GM12865 (cell line): ENCODE measurements at regions not wholly inside any gene's neighbourhood (a gene's known extent, or its start where the extent isn't known, plus 50 kb on each side); places are given as distances from the start of the nearest gene placed in this dataset.

Experiments used
- DNase-seq: peaks from one replicate; pipeline ENCODE4 v3.0.0; 2010; ENCODE audit warnings: low read depth
- H3K4me3 ChIP-seq: 2 replicates; pipeline ENCODE4 v1.5.1; 2011; ENCODE audit warnings: mild to moderate bottlenecking, low read depth, low read length, control low read depth
- TF ChIP-seq, protein P1 (sequence below): IDR thresholded peaks from 2 replicates; pipeline ENCODE4 v1.5.1; 2011; ENCODE audit warnings: low read length, control low read depth, low read depth, inconsistent platforms; ENCODE audit not compliant: insufficient read depth; ENCODE audit errors: missing control alignments

DNA sequence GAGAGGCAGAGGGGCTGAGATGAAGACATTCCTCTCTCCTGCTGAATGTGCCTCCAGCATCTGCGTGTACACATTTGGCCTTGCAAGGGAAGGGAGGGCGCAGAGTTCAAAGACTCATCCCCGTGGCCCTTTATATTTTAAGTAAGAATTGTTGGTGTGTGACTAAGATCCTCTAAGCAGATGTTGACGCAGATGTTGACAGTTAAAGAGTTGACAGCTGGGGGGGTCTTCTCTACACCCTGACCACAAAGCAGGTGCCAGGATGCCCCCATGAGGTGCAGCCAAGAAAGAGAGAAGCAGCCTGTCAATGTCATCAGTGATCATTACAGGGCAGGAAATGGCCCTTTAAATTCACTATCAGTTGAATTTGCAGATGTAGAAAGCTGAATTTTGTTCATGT is 262.9 kb downstream of the IRX1 start:
- no peak for DNase-seq
- TF ChIP-seq, protein P1, sequence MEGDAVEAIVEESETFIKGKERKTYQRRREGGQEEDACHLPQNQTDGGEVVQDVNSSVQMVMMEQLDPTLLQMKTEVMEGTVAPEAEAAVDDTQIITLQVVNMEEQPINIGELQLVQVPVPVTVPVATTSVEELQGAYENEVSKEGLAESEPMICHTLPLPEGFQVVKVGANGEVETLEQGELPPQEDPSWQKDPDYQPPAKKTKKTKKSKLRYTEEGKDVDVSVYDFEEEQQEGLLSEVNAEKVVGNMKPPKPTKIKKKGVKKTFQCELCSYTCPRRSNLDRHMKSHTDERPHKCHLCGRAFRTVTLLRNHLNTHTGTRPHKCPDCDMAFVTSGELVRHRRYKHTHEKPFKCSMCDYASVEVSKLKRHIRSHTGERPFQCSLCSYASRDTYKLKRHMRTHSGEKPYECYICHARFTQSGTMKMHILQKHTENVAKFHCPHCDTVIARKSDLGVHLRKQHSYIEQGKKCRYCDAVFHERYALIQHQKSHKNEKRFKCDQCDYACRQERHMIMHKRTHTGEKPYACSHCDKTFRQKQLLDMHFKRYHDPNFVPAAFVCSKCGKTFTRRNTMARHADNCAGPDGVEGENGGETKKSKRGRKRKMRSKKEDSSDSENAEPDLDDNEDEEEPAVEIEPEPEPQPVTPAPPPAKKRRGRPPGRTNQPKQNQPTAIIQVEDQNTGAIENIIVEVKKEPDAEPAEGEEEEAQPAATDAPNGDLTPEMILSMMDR: no peak
- no peak overlapping the region for H3K4me3 ChIP-seq

DNA sequence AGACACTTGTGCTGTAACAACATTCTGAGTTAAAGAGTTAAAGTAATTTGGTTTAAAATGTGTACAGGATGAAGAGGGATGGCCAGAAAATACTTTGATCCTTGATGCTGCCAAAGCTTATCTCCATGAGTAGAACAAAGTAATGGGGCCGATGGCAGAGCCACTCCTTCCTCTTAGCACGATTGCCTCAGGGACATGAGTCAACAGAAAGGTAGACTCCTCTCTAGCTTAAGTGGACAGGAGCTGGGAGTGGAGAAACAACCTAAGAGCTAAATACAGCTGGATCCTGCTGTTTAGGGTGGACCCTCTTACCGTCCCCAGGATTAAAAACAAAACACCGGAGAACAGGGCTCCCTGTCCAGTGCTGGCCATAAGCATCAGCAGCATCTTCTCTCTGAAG is 267.3 kb downstream of the IRX1 start:
- TF ChIP-seq, protein P1: no peak
- no peak overlapping the region for H3K4me3 ChIP-seq
- no peak for DNase-seq

DNA sequence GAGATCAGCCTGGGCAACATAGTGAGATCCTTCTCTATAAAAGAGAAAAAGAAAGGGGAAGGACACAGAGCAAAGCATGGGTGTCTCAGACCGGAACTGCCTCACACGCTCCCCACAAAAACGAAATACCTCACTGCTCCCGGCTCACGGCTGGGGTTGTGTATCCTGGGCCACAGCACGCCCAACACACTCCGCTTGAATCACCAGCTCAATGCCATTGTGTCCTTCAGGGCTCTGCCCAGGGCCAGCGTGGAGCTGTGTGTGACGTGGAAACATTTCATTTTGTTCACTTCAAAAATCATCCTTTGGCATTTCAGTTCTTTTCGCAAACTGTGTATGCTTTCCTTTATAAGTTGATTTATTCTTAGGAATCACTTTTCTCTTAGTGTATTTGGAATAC is 279.5 kb downstream of the IRX1 start:
- DNase-seq: no peak
- H3K4me3 ChIP-seq: no peak overlapping the region
- TF ChIP-seq, protein P1: no peak

DNA sequence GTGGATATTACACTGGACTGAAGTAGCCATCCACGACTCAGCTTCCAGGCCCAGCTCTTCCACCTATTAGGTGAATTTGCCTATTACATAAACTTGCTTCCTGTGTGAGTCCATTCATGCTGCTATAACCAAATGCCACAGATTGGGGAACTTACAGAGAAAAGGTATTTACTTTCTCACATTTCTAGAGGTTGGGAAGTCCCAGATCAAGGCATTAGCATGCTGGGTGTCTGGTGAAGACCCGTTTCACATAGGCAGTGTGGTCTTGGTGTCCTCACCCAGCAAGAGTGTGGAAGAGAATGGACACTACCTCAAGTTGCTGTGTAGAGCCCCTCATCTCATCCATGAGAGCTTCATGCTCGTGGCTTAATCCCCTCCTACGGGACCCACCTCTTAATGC is 282.6 kb downstream of the IRX1 start:
- DNase-seq: no peak
- H3K4me3 ChIP-seq: no peak overlapping the region
- TF ChIP-seq, protein P1: no peak

DNA sequence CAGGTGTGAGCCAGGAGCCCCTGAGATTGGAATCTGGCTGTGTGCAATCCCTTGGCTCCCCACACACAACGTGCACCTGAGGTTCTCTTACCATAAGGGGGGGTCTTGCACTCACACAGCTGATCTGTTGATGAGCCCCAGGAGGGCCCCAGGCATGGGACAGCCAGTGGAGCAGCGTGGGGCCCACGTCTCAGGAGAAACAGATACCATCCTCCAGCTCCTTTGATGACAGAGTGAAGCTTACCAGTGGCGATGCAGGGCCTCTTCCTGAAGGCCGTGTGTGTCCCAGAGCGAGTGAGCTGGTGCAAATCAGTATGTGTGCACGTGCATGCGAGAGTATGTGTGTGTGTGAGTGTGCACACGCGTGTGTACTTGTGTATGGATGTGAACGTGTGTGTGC is 287.4 kb downstream of the IRX1 start:
- H3K4me3 ChIP-seq: no peak overlapping the region
- TF ChIP-seq, protein P1: no peak
- no peak for DNase-seq

DNA sequence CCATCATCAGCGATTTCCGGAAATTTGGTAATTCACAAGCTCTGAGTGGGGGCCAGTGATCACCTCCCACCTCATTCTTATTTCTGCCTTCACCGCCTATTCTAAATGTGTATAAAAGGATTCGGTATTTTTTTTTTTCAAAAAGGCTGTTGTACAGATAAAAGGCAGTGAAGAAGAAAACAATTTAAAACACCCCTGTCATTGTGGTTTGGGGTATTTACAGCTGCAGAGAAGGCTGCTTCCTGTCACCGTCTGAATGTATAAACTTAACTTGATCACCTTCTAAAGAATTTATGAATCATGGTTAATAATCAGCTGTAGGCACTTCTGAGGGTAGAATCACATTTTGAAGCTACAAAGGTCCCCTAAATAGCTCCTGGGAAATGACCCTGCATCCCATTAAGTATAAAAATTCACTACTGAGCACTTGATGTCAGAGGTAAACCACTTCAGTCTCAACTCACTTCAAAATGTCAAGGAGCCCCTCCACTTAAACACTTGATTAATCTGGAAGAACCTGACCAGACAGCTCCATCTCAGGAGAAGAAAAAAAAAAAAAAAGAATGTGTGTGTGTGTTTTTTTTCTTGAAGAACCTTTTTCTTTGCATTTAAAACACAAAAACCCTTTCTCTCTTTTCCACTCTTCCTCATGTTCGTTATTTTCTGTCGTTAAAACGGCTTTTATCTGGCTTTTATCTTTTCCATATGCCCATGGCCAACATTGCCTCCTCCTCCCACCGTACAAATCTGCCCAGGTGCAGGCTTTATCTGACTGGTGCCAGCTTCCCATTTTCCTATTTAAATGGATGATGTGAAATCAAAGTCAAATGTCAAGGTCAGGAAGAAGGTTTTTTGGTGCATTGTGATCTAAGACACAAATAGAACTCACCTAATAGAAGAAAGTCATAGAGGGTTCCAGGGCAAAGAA is 291.2 kb downstream of the IRX1 start:
- DNase-seq: no peak
- TF ChIP-seq, protein P1: no peak
- H3K4me3 ChIP-seq: no peak overlapping the region

DNA sequence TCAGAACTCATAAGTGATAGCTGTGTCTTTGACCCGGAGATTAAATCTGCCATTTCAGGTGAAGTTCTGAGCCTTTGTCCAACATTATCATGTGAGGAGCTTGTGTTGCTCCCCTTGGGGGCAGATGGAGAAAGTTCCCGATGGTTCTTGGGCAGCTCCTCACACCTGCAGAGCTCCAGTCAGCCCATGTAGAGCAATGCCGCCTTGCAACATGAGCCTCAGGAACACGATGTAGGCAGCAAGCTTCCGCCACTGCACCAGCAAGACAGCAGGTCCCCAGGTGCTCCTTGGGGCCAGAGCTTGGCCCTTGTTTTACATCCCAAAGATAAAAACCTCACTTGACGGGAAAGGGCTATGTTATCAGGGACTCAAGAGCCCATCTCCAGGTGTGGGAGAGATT is 292.7 kb downstream of the IRX1 start:
- no peak for DNase-seq
- TF ChIP-seq, protein P1: no peak
- no peak overlapping the region for H3K4me3 ChIP-seq
